ENCODE measurements at regions not wholly inside any gene's neighbourhood (a gene's known extent, or its start where the extent isn't known, plus 50 kb on each side); places are given as distances from the start of the nearest gene placed in this dataset.
"Not testable (repeated sequence)": the region's sequence is repeated elsewhere in the genome, so short reads cannot be mapped to it uniquely, and the experiment has no call there.

- no peak overlapping the region for H3K4me3 ChIP-seq (ENCODE audit: extremely low read depth, insufficient read depth, low read length, poor library complexity, severe bottlenecking)
- no peaks in the 10 kb centered on the region for H3K36me3 ChIP-seq (ENCODE audit: control insufficient read depth, insufficient read depth, low read length)
- no peaks in the 10 kb centered on the region for H3K4me1 ChIP-seq (ENCODE audit: control insufficient read depth, insufficient read depth, low read length, poor library complexity, severe bottlenecking)
- no peaks in the 10 kb centered on the region for H3K9me3 ChIP-seq (ENCODE audit: control insufficient read depth, low read length)
- 95 to 100% methylated on average over 2 of the region's 4 CpGs for WGBS, 2 experiments (ENCODE audit: insufficient coverage in 2 of 2)
- no peak overlapping the region for H3K27ac ChIP-seq (ENCODE audit: low read depth, low read length, severe bottlenecking)
Observed at GRCh38 chr1:82158981-82159380, 358.2 kb downstream of the ADGRL2 start.

- Histone ChIP-seq H3K9me3 (ENCODE audit: control insufficient read depth, low read length) (no peaks in the 10 kb centered on the region), H3K4me1 (ENCODE audit: control insufficient read depth, insufficient read depth, low read length, poor library complexity, severe bottlenecking) (no peaks in the 10 kb centered on the region), H3K4me3 (ENCODE audit: extremely low read depth, insufficient read depth, low read length, poor library complexity, severe bottlenecking) (no peak overlapping the region), H3K36me3 (ENCODE audit: control insufficient read depth, insufficient read depth, low read length) (no peaks in the 10 kb centered on the region), H3K27ac (ENCODE audit: low read depth, low read length, severe bottlenecking) (no peak overlapping the region)
- 40 to 57% methylated on average over 1 of the region's 4 CpGs for WGBS, 2 experiments (ENCODE audit: insufficient coverage in 2 of 2)
Observed at GRCh38 chr1:82154219-82154970, 353.7 kb downstream of the ADGRL2 start.

- no peaks in the 10 kb centered on the region for H3K4me1 ChIP-seq (ENCODE audit: control insufficient read depth, insufficient read depth, low read length, poor library complexity, severe bottlenecking)
Observed at GRCh38 chr1:82153752-82154151, 353.0 kb downstream of the ADGRL2 start.

GRCh38 chr1:82153272-82153629 is 352.5 kb downstream of the ADGRL2 start:
- H3K4me3 ChIP-seq (ENCODE audit: extremely low read depth, insufficient read depth, low read length, poor library complexity, severe bottlenecking), result no peak overlapping the region
- no peaks in the 10 kb centered on the region for H3K4me1 ChIP-seq (ENCODE audit: control insufficient read depth, insufficient read depth, low read length, poor library complexity, severe bottlenecking)
- H3K27ac ChIP-seq (ENCODE audit: low read depth, low read length, severe bottlenecking), result no peak overlapping the region
- H3K36me3 ChIP-seq (ENCODE audit: control insufficient read depth, insufficient read depth, low read length), result no peaks in the 10 kb centered on the region
- no peaks in the 10 kb centered on the region for H3K9me3 ChIP-seq (ENCODE audit: control insufficient read depth, low read length)

More at GRCh38 chr1:82153752-82154151, 353.0 kb downstream of the ADGRL2 start:
- H3K36me3 ChIP-seq (ENCODE audit: control insufficient read depth, insufficient read depth, low read length), result no peaks in the 10 kb centered on the region
- no peaks in the 10 kb centered on the region for H3K9me3 ChIP-seq (ENCODE audit: control insufficient read depth, low read length)
- no peak overlapping the region for H3K4me3 ChIP-seq (ENCODE audit: extremely low read depth, insufficient read depth, low read length, poor library complexity, severe bottlenecking)
- H3K27ac ChIP-seq (ENCODE audit: low read depth, low read length, severe bottlenecking), result no peak overlapping the region

- WGBS, 2 experiments (ENCODE audit: insufficient coverage in 2 of 2), result 91% methylated on average over 4 of the region's 5 CpGs; no CpG with 5 or more reads in 1 of the 2 experiments
- H3K4me3 ChIP-seq (ENCODE audit: extremely low read depth, insufficient read depth, low read length, poor library complexity, severe bottlenecking), result no peak overlapping the region
- H3K4me1 ChIP-seq (ENCODE audit: control insufficient read depth, insufficient read depth, low read length, poor library complexity, severe bottlenecking), result no peaks in the 10 kb centered on the region
- no peak overlapping the region for H3K27ac ChIP-seq (ENCODE audit: low read depth, low read length, severe bottlenecking)
- no peaks in the 10 kb centered on the region for H3K36me3 ChIP-seq (ENCODE audit: control insufficient read depth, insufficient read depth, low read length)
- H3K9me3 ChIP-seq (ENCODE audit: control insufficient read depth, low read length), result no peaks in the 10 kb centered on the region
Observed at GRCh38 chr1:82152356-82153271, 351.9 kb downstream of the ADGRL2 start.

- no CpG with 5 or more reads among the region's 1 CpG for WGBS, 2 experiments (ENCODE audit: insufficient coverage in 2 of 2)
- H3K9me3 ChIP-seq (ENCODE audit: control insufficient read depth, low read length), result no peaks in the 10 kb centered on the region
Observed at GRCh38 chr1:82145656-82146055, 344.9 kb downstream of the ADGRL2 start.

GRCh38 chr1:82143108-82143833 is 342.5 kb downstream of the ADGRL2 start:
- H3K9me3 ChIP-seq (ENCODE audit: control insufficient read depth, low read length), result no peaks in the 10 kb centered on the region
- 88 to 100% methylated on average over 1 to 2 of the region's 3 CpGs for WGBS, 2 experiments (ENCODE audit: insufficient coverage in 2 of 2)
- H3K4me1 ChIP-seq (ENCODE audit: control insufficient read depth, insufficient read depth, low read length, poor library complexity, severe bottlenecking), result no peaks in the 10 kb centered on the region
- no peak overlapping the region for H3K4me3 ChIP-seq (ENCODE audit: extremely low read depth, insufficient read depth, low read length, poor library complexity, severe bottlenecking)
- no peaks in the 10 kb centered on the region for H3K36me3 ChIP-seq (ENCODE audit: control insufficient read depth, insufficient read depth, low read length)
- H3K27ac ChIP-seq (ENCODE audit: low read depth, low read length, severe bottlenecking), result no peak overlapping the region

More at GRCh38 chr1:82145656-82146055, 344.9 kb downstream of the ADGRL2 start:
- no peak overlapping the region for H3K27ac ChIP-seq (ENCODE audit: low read depth, low read length, severe bottlenecking)
- H3K4me1 ChIP-seq (ENCODE audit: control insufficient read depth, insufficient read depth, low read length, poor library complexity, severe bottlenecking), result no peaks in the 10 kb centered on the region
- H3K36me3 ChIP-seq (ENCODE audit: control insufficient read depth, insufficient read depth, low read length), result no peaks in the 10 kb centered on the region
- H3K4me3 ChIP-seq (ENCODE audit: extremely low read depth, insufficient read depth, low read length, poor library complexity, severe bottlenecking), result no peak overlapping the region

GRCh38 chr1:82141390-82141789 is 340.7 kb downstream of the ADGRL2 start:
- H3K27ac ChIP-seq (ENCODE audit: low read depth, low read length, severe bottlenecking), result no peak overlapping the region
- no peaks in the 10 kb centered on the region for H3K36me3 ChIP-seq (ENCODE audit: control insufficient read depth, insufficient read depth, low read length)
- no peak overlapping the region for H3K4me3 ChIP-seq (ENCODE audit: extremely low read depth, insufficient read depth, low read length, poor library complexity, severe bottlenecking)
- no peaks in the 10 kb centered on the region for H3K9me3 ChIP-seq (ENCODE audit: control insufficient read depth, low read length)
- H3K4me1 ChIP-seq (ENCODE audit: control insufficient read depth, insufficient read depth, low read length, poor library complexity, severe bottlenecking), result no peaks in the 10 kb centered on the region
- no CpG with 5 or more reads among the region's 2 CpGs for WGBS, 2 experiments (ENCODE audit: insufficient coverage in 2 of 2)

GRCh38 chr1:82139751-82140468 is 339.2 kb downstream of the ADGRL2 start:
- no peaks in the 10 kb centered on the region for H3K36me3 ChIP-seq (ENCODE audit: control insufficient read depth, insufficient read depth, low read length)
- no peak overlapping the region for H3K4me3 ChIP-seq (ENCODE audit: extremely low read depth, insufficient read depth, low read length, poor library complexity, severe bottlenecking)
- 86 to 100% methylated on average over 3 to 4 of the region's 8 CpGs for whole genome bisulfite sequencing, 2 experiments (ENCODE audit: insufficient coverage in 2 of 2)
- H3K4me1 ChIP-seq (ENCODE audit: control insufficient read depth, insufficient read depth, low read length, poor library complexity, severe bottlenecking), result no peaks in the 10 kb centered on the region
- H3K27ac ChIP-seq (ENCODE audit: low read depth, low read length, severe bottlenecking), result no peak overlapping the region
- no peaks in the 10 kb centered on the region for H3K9me3 ChIP-seq (ENCODE audit: control insufficient read depth, low read length)

- H3K4me1 ChIP-seq (ENCODE audit: control insufficient read depth, insufficient read depth, low read length, poor library complexity, severe bottlenecking); H3K36me3 ChIP-seq (ENCODE audit: control insufficient read depth, insufficient read depth, low read length); H3K4me3 ChIP-seq (ENCODE audit: extremely low read depth, insufficient read depth, low read length, poor library complexity, severe bottlenecking); H3K9me3 ChIP-seq (ENCODE audit: control insufficient read depth, low read length); H3K27ac ChIP-seq (ENCODE audit: low read depth, low read length, severe bottlenecking): not testable (repeated sequence)
- 84 to 87% methylated on average over 11 of the region's 20 CpGs for WGBS, 2 experiments (ENCODE audit: insufficient coverage in 2 of 2)
Observed at GRCh38 chr1:82136351-82136750, 335.6 kb downstream of the ADGRL2 start.

Measured in mesodermal cell (in vitro differentiated cells).